EL (cell line): ENCODE measurements at regions not wholly inside any gene's neighbourhood (a gene's known extent, or its start where the extent isn't known, plus 50 kb on each side); places are given as distances from the start of the nearest gene placed in this dataset.
"Not testable (repeated sequence)": the region's sequence is repeated elsewhere in the genome, so short reads cannot be mapped to it uniquely, and the experiment has no call there.

Experiments
- DNase-seq: peaks from one replicate; pipeline ENCODE4 v3.0.0-alpha.2; 2016

DNA sequence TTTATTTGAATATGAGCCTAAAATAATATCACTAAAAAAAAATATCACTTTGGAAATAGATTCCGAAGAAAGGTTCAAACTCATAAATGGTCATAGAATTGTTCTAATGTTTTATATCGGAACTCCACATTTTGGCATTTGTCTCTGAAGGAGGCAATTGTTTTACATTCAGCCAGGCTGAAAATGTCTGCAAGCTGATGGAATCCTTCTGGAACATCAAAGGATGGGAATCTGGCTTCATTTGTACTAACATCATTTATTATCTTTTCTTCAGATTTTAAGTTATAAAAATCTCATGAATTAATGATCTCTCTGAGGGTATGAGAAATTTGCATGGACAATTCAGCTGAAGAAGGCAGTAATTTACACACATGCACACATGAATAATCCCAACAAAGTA, 251.4 kb upstream of the RGMA start:
- DNase-seq: no peak

- DNase-seq: no peak
These were observed 244.8 kb upstream of the RGMA start for GRCh38 chr15:93333796-93334195.

- not testable (repeated sequence) for DNase-seq
These were observed 244.1 kb upstream of the RGMA start for GRCh38 chr15:93333126-93333525.

- no peak for DNase-seq
These were observed 243.2 kb upstream of the RGMA start for GRCh38 chr15:93332168-93332553.

- DNase-seq: no peak
These were observed 242.6 kb upstream of the RGMA start for GRCh38 chr15:93331545-93332167.

DNA sequence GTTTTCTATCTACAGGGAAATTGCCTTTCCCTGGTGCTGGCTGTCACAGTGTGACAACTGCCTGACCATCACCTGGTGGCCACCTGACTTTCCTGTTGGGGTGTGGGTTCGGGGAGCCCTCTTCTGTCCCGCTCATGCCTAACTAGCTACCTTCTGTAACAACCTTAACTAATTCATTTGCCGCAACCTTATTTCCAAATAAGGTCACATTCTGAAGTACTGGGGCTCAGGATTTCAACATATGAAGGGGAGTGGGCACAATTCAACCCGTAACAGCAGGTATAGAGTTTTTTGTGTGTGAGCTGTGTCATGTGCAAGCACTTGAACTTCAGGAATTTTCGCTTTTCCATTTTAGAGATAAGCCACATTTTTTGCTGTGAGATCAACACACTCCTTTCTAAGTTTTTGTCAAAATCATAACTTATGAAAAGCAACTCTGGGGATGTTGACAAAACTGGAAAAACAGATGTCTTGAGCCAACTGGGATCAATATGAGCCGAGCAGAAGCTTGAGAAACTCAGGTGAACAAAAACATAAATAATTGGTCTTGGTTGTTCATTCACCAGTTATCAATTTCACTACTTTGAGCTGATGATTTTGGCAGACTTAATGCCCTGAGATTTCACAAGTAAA, 242.0 kb upstream of the RGMA start:
- no peak for DNase-seq

GRCh38 chr15:93327364-93327763, 238.4 kb upstream of the RGMA start:
- no peak for DNase-seq

DNA sequence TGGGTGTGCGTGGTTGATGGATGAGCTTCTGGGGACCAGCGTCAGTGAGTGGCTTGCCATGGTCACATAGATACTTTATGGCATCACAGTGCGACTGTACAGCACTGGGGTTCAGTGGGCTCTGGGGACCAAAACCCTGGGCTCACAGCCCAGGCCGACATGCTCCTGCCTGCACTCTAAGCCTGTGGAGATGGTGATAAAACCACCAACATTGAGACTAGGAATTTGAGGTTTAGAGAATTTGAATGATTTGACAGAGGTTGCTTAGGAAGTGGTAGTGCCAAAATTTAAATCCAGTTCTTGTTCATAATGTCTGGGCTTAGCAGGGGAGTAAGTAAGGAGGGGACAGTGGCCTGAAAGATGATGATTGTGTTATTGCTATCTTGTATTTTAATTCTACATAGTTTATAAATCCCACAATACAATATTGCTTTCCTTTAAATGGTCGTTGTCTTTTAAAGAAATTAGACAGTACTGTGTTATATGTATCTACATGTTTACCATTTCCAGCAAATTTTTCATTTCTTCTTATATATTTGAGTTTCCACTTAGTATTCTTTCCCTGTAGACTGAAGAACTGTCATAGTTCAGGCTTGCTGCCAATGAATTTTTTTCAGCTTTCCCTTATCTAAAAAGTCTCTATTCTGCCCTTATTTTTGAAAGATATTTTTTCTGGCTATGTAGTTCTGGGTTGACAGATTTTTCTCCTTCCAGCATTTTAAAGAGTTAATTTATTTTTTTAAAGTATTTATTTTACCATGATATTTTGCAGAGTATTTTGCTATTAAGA, 235.4 kb upstream of the RGMA start:
- no peak for DNase-seq

DNA sequence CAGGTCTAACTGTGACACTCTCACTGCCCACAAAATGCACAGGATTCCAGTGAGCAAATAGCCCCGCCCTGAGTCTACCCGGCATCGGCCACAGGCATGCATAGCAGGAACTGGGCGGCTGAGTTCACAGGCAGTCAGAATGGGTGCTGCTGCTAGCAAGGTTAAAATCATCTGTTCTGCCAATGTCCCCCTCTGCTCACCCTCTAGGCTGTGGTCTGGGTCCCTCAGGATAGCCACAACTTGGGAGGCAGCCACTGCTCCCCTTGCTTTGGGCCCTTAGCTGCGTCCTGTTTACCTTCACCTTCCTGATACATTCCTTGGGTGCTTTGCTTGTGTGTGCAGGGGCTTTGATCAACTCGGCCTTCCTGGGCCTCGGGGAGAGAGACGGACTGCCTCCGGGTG, 232.9 kb upstream of the RGMA start:
- DNase-seq: no peak

- no peak for DNase-seq
These were observed 230.3 kb upstream of the RGMA start for GRCh38 chr15:93319121-93319814.

- no peak for DNase-seq
These were observed 228.8 kb upstream of the RGMA start for GRCh38 chr15:93317772-93318171.

GRCh38 chr15:93314245-93314644, 225.2 kb upstream of the RGMA start:
- DNase-seq: no peak

- no peak for DNase-seq
These were observed 224.0 kb upstream of the RGMA start for GRCh38 chr15:93312891-93313486.

GRCh38 chr15:93311620-93312019, 222.6 kb upstream of the RGMA start:
- no peak for DNase-seq

DNA sequence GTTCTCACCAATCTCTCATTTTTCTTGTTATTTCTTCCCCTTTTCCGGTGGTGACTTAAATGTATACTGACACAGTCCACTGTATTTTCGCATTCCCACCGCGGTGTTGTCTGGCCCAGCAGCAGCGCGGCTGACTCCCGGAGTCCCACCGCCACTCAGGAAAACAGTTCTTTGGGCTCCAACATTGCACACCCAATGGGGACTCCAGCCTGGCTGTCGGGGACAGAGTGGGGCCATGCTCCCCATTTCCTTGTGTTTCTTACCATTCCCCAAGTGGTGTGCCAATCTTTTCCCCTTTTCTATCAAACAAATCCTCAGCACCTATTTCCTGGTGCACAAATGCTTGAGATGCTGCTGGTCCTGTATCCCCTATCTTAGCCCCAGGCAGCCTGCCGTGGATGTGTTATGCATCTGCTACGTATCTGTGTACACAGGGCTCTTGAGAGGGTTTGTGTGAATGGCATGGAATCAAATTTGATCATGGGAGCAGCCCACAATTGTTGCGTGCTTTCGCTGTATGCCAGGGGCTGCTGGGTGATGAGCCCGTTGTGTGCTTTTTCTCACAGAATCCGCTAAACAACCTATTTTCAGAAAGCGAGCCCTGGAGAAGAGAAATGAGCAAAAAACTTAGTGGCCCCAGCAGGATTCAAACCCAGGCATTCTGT, 219.1 kb upstream of the RGMA start:
- no peak for DNase-seq

DNA sequence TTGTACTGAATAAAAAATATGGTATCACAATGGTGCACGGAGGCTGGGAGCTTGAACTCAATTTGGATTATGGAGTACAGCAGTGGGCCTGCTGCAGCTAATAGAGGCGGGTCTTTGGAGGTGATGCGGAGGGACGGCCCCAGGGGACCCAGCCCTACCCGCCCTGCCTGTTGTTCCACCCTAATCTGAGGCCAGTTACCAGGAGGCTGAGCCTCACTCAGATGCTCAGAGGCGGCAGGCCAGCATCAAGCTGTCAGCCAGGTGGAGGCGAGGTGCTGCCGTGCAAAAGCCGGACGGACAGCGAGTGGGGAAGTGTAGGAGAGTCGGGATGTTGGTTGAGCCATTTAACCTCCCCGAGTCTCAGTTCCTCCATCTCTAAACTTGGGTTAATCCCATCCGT, 218.5 kb upstream of the RGMA start:
- no peak for DNase-seq

GRCh38 chr15:93305306-93305705, 216.3 kb upstream of the RGMA start:
- DNase-seq: no peak

- DNase-seq: no peak
These were observed 213.2 kb upstream of the RGMA start for GRCh38 chr15:93302080-93302765.

DNA sequence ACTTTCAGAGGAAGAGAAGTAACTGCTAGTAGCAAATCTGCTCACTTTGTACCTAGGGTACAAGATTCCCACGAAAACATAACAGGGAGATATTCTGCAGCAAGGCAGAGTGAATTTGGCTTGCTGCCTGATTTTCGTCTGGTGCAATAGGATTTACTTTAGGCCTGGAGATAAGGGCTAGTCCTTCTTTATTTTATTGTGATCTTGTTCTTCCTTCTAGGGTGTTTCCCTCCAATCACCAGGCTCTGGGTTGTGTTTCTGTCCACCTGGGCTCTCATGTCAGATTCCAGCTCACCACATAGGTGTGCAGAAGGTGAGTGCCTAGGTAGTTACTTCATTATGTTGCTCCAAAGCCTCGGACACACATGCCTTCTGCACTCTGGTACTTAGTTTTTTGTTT, 211.8 kb upstream of the RGMA start:
- no peak for DNase-seq

GRCh38 chr15:93299675-93300074, 210.7 kb upstream of the RGMA start:
- no peak for DNase-seq

DNA sequence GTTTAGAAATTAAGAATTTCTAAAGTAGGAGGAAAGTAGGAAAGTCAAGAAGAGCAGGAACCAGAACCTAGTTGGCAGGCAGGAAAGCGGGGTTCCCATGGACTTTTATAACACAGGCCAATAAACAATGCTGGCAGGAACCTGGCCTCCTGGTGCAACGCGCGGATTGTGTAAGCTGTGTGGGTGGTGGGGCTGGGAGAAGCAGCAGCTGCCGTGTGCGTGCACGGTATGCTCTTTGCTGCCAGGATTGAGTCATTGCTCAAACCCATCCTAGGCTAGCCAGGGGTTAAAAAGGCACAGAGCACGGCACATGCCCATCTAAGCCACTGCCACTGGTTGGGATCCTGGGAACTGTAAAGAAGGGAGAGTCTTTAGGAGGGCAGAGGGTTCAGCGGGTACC, 209.9 kb upstream of the RGMA start:
- DNase-seq: no peak
